C4-2B (cell line): ENCODE measurements at regions not wholly inside any gene's neighbourhood (a gene's known extent, or its start where the extent isn't known, plus 50 kb on each side); places are given as distances from the start of the nearest gene placed in this dataset.

ENCODE experiments used
- ZFX ChIP-seq: fragments of 450-650 bp; IDR thresholded peaks from 2 replicates; pipeline ENCODE4 v1.6.1; 2017
- TF ChIP-seq, protein P1 (sequence below): fragments of 450-650 bp; conservative IDR thresholded peaks from 2 replicates; pipeline ENCODE4 v1.5.1; 2017; ENCODE audit warnings: mild to moderate bottlenecking

DNA sequence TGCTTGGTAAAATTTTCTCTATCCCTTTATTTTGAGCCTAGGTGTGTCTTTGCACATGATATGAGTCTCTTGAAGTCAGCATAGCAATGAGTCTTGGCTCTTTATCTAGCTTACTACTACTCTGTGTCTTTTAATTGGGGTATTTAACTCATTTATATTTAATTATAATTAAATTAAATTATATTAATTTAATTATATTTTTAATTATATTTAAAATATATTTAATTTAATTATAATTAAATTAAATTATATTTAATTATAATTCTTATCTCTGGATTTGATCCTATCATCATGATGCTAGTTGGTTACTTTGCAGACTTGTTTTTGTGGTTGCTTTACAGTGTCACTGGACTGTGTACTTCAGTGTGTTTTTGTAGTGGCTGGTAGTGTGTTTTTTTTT lies 201.2 kb upstream of the ITM2A start:
- TF ChIP-seq, protein P1, sequence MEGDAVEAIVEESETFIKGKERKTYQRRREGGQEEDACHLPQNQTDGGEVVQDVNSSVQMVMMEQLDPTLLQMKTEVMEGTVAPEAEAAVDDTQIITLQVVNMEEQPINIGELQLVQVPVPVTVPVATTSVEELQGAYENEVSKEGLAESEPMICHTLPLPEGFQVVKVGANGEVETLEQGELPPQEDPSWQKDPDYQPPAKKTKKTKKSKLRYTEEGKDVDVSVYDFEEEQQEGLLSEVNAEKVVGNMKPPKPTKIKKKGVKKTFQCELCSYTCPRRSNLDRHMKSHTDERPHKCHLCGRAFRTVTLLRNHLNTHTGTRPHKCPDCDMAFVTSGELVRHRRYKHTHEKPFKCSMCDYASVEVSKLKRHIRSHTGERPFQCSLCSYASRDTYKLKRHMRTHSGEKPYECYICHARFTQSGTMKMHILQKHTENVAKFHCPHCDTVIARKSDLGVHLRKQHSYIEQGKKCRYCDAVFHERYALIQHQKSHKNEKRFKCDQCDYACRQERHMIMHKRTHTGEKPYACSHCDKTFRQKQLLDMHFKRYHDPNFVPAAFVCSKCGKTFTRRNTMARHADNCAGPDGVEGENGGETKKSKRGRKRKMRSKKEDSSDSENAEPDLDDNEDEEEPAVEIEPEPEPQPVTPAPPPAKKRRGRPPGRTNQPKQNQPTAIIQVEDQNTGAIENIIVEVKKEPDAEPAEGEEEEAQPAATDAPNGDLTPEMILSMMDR: no peak
- no peak for TF ChIP-seq ZFX
